ENCODE measurements at regions not wholly inside any gene's neighbourhood (a gene's known extent, or its start where the extent isn't known, plus 50 kb on each side); places are given as distances from the start of the nearest gene placed in this dataset.

- no peak overlapping the region for H3K4me3 ChIP-seq (ENCODE audit: low read depth, low read length)
- DNase-seq (ENCODE audit: low read depth) = peak; percentile 11
- TF ChIP-seq, protein P1, sequence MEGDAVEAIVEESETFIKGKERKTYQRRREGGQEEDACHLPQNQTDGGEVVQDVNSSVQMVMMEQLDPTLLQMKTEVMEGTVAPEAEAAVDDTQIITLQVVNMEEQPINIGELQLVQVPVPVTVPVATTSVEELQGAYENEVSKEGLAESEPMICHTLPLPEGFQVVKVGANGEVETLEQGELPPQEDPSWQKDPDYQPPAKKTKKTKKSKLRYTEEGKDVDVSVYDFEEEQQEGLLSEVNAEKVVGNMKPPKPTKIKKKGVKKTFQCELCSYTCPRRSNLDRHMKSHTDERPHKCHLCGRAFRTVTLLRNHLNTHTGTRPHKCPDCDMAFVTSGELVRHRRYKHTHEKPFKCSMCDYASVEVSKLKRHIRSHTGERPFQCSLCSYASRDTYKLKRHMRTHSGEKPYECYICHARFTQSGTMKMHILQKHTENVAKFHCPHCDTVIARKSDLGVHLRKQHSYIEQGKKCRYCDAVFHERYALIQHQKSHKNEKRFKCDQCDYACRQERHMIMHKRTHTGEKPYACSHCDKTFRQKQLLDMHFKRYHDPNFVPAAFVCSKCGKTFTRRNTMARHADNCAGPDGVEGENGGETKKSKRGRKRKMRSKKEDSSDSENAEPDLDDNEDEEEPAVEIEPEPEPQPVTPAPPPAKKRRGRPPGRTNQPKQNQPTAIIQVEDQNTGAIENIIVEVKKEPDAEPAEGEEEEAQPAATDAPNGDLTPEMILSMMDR (IDR thresholded peaks at IDR 0.05; ENCODE audit: insufficient read depth, low read length) = no peak
Observed at GRCh38 chr1:72620453-72620852, 338.1 kb upstream of the NEGR1 start.

GRCh38 chr1:72606216-72606810, 324.0 kb upstream of the NEGR1 start:
- no peak for DNase-seq (ENCODE audit: low read depth)
- TF ChIP-seq, protein P1 (IDR thresholded peaks at IDR 0.05; ENCODE audit: insufficient read depth, low read length) = no peak
- no peak overlapping the region for H3K4me3 ChIP-seq (ENCODE audit: low read depth, low read length)

GRCh38 chr1:72601035-72601674, 318.8 kb upstream of the NEGR1 start:
- peak; percentile 9 for DNase-seq (ENCODE audit: low read depth)
- TF ChIP-seq, protein P1 (IDR thresholded peaks at IDR 0.05; ENCODE audit: insufficient read depth, low read length) = no peak

DNA sequence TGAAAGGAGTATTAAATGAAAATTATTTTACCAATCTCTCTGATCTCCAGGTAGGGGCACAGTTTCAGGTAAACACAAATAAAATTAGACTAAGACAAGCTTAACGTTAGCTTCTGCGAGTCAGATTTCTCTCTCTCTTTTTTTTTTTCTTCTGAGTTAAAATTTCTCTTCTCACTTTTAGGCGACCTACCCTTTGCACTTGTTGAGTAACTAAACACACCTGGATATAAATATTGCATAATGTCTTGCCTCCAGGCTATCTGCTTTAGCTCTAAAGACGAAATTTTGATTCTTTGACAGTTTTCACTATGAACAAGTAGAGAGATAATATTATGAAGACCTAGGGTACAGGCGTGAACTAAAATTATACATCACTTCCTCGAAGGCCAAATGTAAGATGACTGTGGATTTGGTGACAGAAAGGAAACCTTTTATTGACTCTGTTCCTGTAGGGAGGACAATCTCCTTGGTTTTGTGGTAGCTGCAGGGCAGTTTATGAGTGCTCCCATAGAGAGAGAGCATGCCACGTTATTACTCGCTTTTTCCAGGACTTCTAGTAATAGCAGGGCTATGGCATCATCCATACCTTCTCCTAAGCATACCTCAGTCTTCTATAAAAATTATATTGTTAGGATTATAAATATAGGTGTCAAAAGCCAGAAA, 303.8 kb upstream of the NEGR1 start:
- DNase-seq (ENCODE audit: low read depth) = no peak
- no peak overlapping the region for H3K4me3 ChIP-seq (ENCODE audit: low read depth, low read length)
- TF ChIP-seq, protein P1 (IDR thresholded peaks at IDR 0.05; ENCODE audit: insufficient read depth, low read length) = no peak

More at GRCh38 chr1:72601035-72601674, 318.8 kb upstream of the NEGR1 start:
- no peak overlapping the region for H3K4me3 ChIP-seq (ENCODE audit: low read depth, low read length)

GRCh38 chr1:72579629-72580028, 297.3 kb upstream of the NEGR1 start:
- TF ChIP-seq, protein P1 (IDR thresholded peaks at IDR 0.05; ENCODE audit: insufficient read depth, low read length) = no peak
- no peak for DNase-seq (ENCODE audit: low read depth)

GRCh38 chr1:72570815-72571214, 288.5 kb upstream of the NEGR1 start:
- TF ChIP-seq, protein P1 (IDR thresholded peaks at IDR 0.05; ENCODE audit: insufficient read depth, low read length) = no peak
- no peak for DNase-seq (ENCODE audit: low read depth)

More at GRCh38 chr1:72579629-72580028, 297.3 kb upstream of the NEGR1 start:
- no peak overlapping the region for H3K4me3 ChIP-seq (ENCODE audit: low read depth, low read length)

More at GRCh38 chr1:72570815-72571214, 288.5 kb upstream of the NEGR1 start:
- no peak overlapping the region for H3K4me3 ChIP-seq (ENCODE audit: low read depth, low read length)

All from fibroblast of the aortic adventitia (primary cell).